ENCODE measurements at regions not wholly inside any gene's neighbourhood (a gene's known extent, or its start where the extent isn't known, plus 50 kb on each side); places are given as distances from the start of the nearest gene placed in this dataset.

GRCh38 chr2:82254728-82255127 is 1950.2 kb upstream of the LRRTM1 start:
- no peaks in the 10 kb centered on the region for H3K9me3 ChIP-seq (ENCODE audit: control insufficient read depth, insufficient read depth, low read length)
- no peak overlapping the region for H3K27ac ChIP-seq (ENCODE audit: low read length)
- DNase-seq (ENCODE audit: low read depth, low spot score): no peak
- H3K27me3 ChIP-seq (ENCODE audit: control insufficient read depth, insufficient read depth, low read length): no peaks in the 10 kb centered on the region
- no peaks in the 10 kb centered on the region for H3K4me1 ChIP-seq (ENCODE audit: control insufficient read depth, insufficient read depth, low read length)
- H3K4me3 ChIP-seq (ENCODE audit: low read length): no peak overlapping the region
- no peaks in the 10 kb centered on the region for H3K36me3 ChIP-seq (ENCODE audit: control insufficient read depth, insufficient read depth, low read length)

GRCh38 chr2:82246220-82246775 is 1941.7 kb upstream of the LRRTM1 start:
- no CpG with 5 or more reads among the region's 1 CpG for WGBS (ENCODE audit: insufficient coverage, insufficient read length)
- Histone ChIP-seq H3K9me3 (ENCODE audit: control insufficient read depth, insufficient read depth, low read length) (no peaks in the 10 kb centered on the region), H3K36me3 (ENCODE audit: control insufficient read depth, insufficient read depth, low read length) (no peaks in the 10 kb centered on the region), H3K27ac (ENCODE audit: low read length) (no peak overlapping the region), H3K4me1 (ENCODE audit: control insufficient read depth, insufficient read depth, low read length) (no peaks in the 10 kb centered on the region), H3K4me3 (ENCODE audit: low read length) (no peak overlapping the region), H3K27me3 (ENCODE audit: control insufficient read depth, insufficient read depth, low read length) (no peaks in the 10 kb centered on the region)
- DNase-seq (ENCODE audit: low read depth, low spot score): no peak

GRCh38 chr2:82239176-82239575 is 1934.6 kb upstream of the LRRTM1 start:
- Histone ChIP-seq H3K4me1 (ENCODE audit: control insufficient read depth, insufficient read depth, low read length) (no peaks in the 10 kb centered on the region), H3K27ac (ENCODE audit: low read length) (no peak overlapping the region), H3K4me3 (ENCODE audit: low read length) (no peak overlapping the region), H3K36me3 (ENCODE audit: control insufficient read depth, insufficient read depth, low read length) (no peaks in the 10 kb centered on the region), H3K27me3 (ENCODE audit: control insufficient read depth, insufficient read depth, low read length) (no peaks in the 10 kb centered on the region), H3K9me3 (ENCODE audit: control insufficient read depth, insufficient read depth, low read length) (no peaks in the 10 kb centered on the region)
- no peak for DNase-seq (ENCODE audit: low read depth, low spot score)
- no CpG with 5 or more reads among the region's 2 CpGs for WGBS (ENCODE audit: insufficient coverage, insufficient read length)

GRCh38 chr2:82237994-82238662 is 1933.6 kb upstream of the LRRTM1 start:
- Histone ChIP-seq H3K4me3 (ENCODE audit: low read length) (no peak overlapping the region), H3K4me1 (ENCODE audit: control insufficient read depth, insufficient read depth, low read length) (no peaks in the 10 kb centered on the region), H3K9me3 (ENCODE audit: control insufficient read depth, insufficient read depth, low read length) (no peaks in the 10 kb centered on the region), H3K36me3 (ENCODE audit: control insufficient read depth, insufficient read depth, low read length) (no peaks in the 10 kb centered on the region), H3K27me3 (ENCODE audit: control insufficient read depth, insufficient read depth, low read length) (no peaks in the 10 kb centered on the region), H3K27ac (ENCODE audit: low read length) (no peak overlapping the region)
- DNase-seq (ENCODE audit: low read depth, low spot score): no peak

- no peak overlapping the region for H3K4me3 ChIP-seq (ENCODE audit: low read length)
- no peaks in the 10 kb centered on the region for H3K4me1 ChIP-seq (ENCODE audit: control insufficient read depth, insufficient read depth, low read length)
- no peak for DNase-seq (ENCODE audit: low read depth, low spot score)
- no peaks in the 10 kb centered on the region for H3K36me3 ChIP-seq (ENCODE audit: control insufficient read depth, insufficient read depth, low read length)
- WGBS (ENCODE audit: insufficient coverage, insufficient read length): no CpG with 5 or more reads among the region's 8 CpGs
- H3K27ac ChIP-seq (ENCODE audit: low read length): no peak overlapping the region
- H3K27me3 ChIP-seq (ENCODE audit: control insufficient read depth, insufficient read depth, low read length): no peaks in the 10 kb centered on the region
- H3K9me3 ChIP-seq (ENCODE audit: control insufficient read depth, insufficient read depth, low read length): no peaks in the 10 kb centered on the region
Measured at GRCh38 chr2:82234283-82234874, 1929.8 kb upstream of the LRRTM1 start.

GRCh38 chr2:82233806-82234205 is 1929.3 kb upstream of the LRRTM1 start:
- H3K4me3 ChIP-seq (ENCODE audit: low read length): no peak overlapping the region
- no peaks in the 10 kb centered on the region for H3K36me3 ChIP-seq (ENCODE audit: control insufficient read depth, insufficient read depth, low read length)
- no peaks in the 10 kb centered on the region for H3K27me3 ChIP-seq (ENCODE audit: control insufficient read depth, insufficient read depth, low read length)
- H3K27ac ChIP-seq (ENCODE audit: low read length): no peak overlapping the region
- H3K4me1 ChIP-seq (ENCODE audit: control insufficient read depth, insufficient read depth, low read length): no peaks in the 10 kb centered on the region
- no peak for DNase-seq (ENCODE audit: low read depth, low spot score)
- no peaks in the 10 kb centered on the region for H3K9me3 ChIP-seq (ENCODE audit: control insufficient read depth, insufficient read depth, low read length)

GRCh38 chr2:82230406-82230805 is 1925.9 kb upstream of the LRRTM1 start:
- H3K27ac ChIP-seq (ENCODE audit: low read length): no peak overlapping the region
- H3K4me3 ChIP-seq (ENCODE audit: low read length): no peak overlapping the region
- H3K4me1 ChIP-seq (ENCODE audit: control insufficient read depth, insufficient read depth, low read length): no peaks in the 10 kb centered on the region
- H3K9me3 ChIP-seq (ENCODE audit: control insufficient read depth, insufficient read depth, low read length): no peaks in the 10 kb centered on the region
- H3K27me3 ChIP-seq (ENCODE audit: control insufficient read depth, insufficient read depth, low read length): no peaks in the 10 kb centered on the region
- no peak for DNase-seq (ENCODE audit: low read depth, low spot score)
- no CpG with 5 or more reads among the region's 1 CpG for WGBS (ENCODE audit: insufficient coverage, insufficient read length)
- no peaks in the 10 kb centered on the region for H3K36me3 ChIP-seq (ENCODE audit: control insufficient read depth, insufficient read depth, low read length)

GRCh38 chr2:82226441-82226840 is 1921.9 kb upstream of the LRRTM1 start:
- no peak overlapping the region for H3K4me3 ChIP-seq (ENCODE audit: low read length)
- no CpG with 5 or more reads among the region's 2 CpGs for WGBS (ENCODE audit: insufficient coverage, insufficient read length)

GRCh38 chr2:82224301-82224940 is 1919.9 kb upstream of the LRRTM1 start:
- H3K36me3 ChIP-seq (ENCODE audit: control insufficient read depth, insufficient read depth, low read length): no peaks in the 10 kb centered on the region
- no peaks in the 10 kb centered on the region for H3K27me3 ChIP-seq (ENCODE audit: control insufficient read depth, insufficient read depth, low read length)
- no peak overlapping the region for H3K4me3 ChIP-seq (ENCODE audit: low read length)
- WGBS (ENCODE audit: insufficient coverage, insufficient read length): no CpG with 5 or more reads among the region's 5 CpGs
- no peak overlapping the region for H3K27ac ChIP-seq (ENCODE audit: low read length)
- H3K4me1 ChIP-seq (ENCODE audit: control insufficient read depth, insufficient read depth, low read length): no peaks in the 10 kb centered on the region
- no peaks in the 10 kb centered on the region for H3K9me3 ChIP-seq (ENCODE audit: control insufficient read depth, insufficient read depth, low read length)
- no peak for DNase-seq (ENCODE audit: low read depth, low spot score)

More at GRCh38 chr2:82226441-82226840, 1921.9 kb upstream of the LRRTM1 start:
- H3K27me3 ChIP-seq (ENCODE audit: control insufficient read depth, insufficient read depth, low read length): no peaks in the 10 kb centered on the region
- no peaks in the 10 kb centered on the region for H3K9me3 ChIP-seq (ENCODE audit: control insufficient read depth, insufficient read depth, low read length)
- no peak overlapping the region for H3K27ac ChIP-seq (ENCODE audit: low read length)
- no peak for DNase-seq (ENCODE audit: low read depth, low spot score)
- H3K36me3 ChIP-seq (ENCODE audit: control insufficient read depth, insufficient read depth, low read length): no peaks in the 10 kb centered on the region
- no peaks in the 10 kb centered on the region for H3K4me1 ChIP-seq (ENCODE audit: control insufficient read depth, insufficient read depth, low read length)

- H3K4me1 ChIP-seq (ENCODE audit: control insufficient read depth, insufficient read depth, low read length): no peaks in the 10 kb centered on the region
- DNase-seq (ENCODE audit: low read depth, low spot score): no peak
- H3K36me3 ChIP-seq (ENCODE audit: control insufficient read depth, insufficient read depth, low read length): no peaks in the 10 kb centered on the region
- no CpG with 5 or more reads among the region's 4 CpGs for WGBS (ENCODE audit: insufficient coverage, insufficient read length)
- no peak overlapping the region for H3K27ac ChIP-seq (ENCODE audit: low read length)
- H3K27me3 ChIP-seq (ENCODE audit: control insufficient read depth, insufficient read depth, low read length): no peaks in the 10 kb centered on the region
- no peaks in the 10 kb centered on the region for H3K9me3 ChIP-seq (ENCODE audit: control insufficient read depth, insufficient read depth, low read length)
- H3K4me3 ChIP-seq (ENCODE audit: low read length): no peak overlapping the region
Measured at GRCh38 chr2:82215212-82215611, 1910.7 kb upstream of the LRRTM1 start.

GRCh38 chr2:82199493-82199852 is 1894.9 kb upstream of the LRRTM1 start:
- no peaks in the 10 kb centered on the region for H3K9me3 ChIP-seq (ENCODE audit: control insufficient read depth, insufficient read depth, low read length)
- no peaks in the 10 kb centered on the region for H3K27me3 ChIP-seq (ENCODE audit: control insufficient read depth, insufficient read depth, low read length)
- H3K4me1 ChIP-seq (ENCODE audit: control insufficient read depth, insufficient read depth, low read length): no peaks in the 10 kb centered on the region
- H3K36me3 ChIP-seq (ENCODE audit: control insufficient read depth, insufficient read depth, low read length): no peaks in the 10 kb centered on the region
- no CpG with 5 or more reads among the region's 3 CpGs for WGBS (ENCODE audit: insufficient coverage, insufficient read length)
- no peak for DNase-seq (ENCODE audit: low read depth, low spot score)
- H3K27ac ChIP-seq (ENCODE audit: low read length): no peak overlapping the region
- no peak overlapping the region for H3K4me3 ChIP-seq (ENCODE audit: low read length)

Data from iPS DF 6.9 (cell line).